ENCODE measurements at regions not wholly inside any gene's neighbourhood (a gene's known extent, or its start where the extent isn't known, plus 50 kb on each side); places are given as distances from the start of the nearest gene placed in this dataset.
"Not testable (repeated sequence)": the region's sequence is repeated elsewhere in the genome, so short reads cannot be mapped to it uniquely, and the experiment has no call there.

DNA sequence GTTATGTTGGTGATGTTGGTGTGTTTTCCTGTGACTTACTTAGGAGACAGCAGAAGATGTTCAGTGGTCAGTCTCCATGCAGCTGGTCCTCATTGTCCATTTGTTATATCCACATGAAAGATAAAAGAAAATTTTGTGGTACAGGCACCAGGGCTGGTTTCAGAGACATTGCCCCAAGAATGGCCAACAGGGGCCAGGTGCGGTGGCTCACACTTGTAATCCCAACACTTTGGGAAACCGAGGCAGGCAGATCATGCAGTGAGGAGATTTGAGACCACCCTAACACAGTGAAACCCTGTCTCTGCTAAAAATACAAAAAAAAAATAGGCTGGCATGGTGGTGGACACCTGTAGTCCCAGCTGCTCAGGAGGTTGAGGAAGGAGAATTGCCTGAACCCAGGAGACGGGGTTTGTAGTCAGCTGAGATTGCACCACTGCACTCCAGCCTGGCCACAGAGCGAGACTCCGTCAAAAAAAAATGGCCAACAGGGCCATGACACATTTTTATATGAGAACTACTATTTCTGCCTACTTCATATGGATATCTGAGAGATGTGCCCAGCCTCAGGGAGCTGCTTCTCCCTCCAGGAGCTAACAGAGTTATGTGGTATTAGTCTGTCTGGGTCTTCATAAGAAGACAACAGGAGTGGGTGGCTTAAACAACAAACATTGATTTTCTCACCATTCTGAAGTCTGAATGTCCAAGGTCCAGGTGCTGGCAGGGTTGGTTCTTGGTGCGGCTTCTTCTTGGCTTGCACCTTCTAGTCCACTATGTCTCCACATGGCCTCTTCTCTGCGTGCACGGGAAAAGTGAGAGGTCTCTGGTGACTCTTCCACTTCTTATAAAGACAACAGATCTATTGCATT is 821.7 kb downstream of the TMEM121 start:
- no peak for DNase-seq

DNA sequence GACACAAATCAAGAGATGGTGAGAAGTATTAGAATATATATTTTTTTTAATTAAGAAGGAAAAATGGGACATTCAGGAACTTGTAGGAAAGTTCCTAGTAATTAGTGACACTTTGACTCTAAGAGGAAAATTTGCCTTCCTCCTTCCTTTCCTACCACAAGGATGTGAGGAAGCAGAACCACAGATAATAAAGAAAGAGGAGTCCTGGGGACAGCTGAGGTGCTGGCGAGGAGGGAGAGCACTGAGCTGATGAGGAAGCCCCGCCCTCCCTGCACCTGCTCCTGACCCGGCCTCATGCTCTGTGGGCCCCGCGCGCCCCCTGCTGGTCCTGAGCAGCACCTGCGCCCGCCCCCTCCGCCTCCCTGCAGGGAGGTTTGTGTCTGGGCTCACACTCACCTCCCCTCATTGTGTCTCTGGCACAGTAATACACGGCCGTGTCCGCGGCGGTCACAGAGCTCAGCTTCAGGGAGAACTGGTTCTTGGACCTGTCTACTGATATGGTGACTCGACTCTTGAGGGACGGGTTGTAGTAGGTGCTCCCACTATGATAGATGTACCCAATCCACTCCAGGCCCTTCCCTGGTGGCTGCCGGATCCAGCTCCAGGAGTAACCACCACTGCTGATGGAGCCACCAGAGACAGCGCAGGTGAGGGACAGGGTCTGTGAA is 822.6 kb downstream of the TMEM121 start:
- peak; percentile 67 to 85 for DNase-seq

DNA sequence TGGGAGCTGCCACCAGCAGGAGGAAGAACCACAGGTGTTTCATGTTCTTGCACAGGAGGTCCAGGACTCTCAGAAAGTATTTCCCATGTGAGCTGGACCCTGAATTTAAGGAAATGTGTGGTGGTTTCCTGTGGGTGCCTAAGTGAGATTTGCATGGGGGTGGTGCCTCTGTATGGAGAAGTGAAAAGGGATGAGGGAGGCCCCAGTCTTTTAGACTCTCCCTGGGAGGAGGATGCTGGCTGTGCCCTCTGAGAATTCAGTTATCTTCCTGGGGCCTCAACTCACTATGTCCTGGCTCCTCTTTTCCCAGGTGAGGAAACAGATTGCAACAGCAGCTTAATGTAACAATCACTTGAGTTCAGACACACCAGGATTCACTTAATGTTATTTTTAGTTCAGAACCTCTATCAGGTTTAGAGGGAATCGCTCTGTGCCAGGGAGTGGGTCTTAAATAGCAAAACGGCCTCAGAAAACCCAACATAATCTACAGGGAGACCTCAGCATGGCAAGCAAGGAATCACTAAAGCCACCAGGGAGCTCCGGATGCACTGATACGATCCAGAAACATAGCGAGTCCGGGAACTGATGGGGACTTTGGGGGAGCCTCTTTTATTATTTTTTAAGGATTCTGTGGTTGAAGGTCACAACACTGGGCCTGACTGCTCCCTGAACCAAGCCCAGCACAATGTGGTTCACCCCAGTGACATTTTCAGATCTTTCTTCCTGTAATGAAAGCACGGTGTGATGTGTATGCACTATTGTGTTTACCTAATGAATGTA is 823.5 kb downstream of the TMEM121 start:
- not testable (repeated sequence) for DNase-seq

DNA sequence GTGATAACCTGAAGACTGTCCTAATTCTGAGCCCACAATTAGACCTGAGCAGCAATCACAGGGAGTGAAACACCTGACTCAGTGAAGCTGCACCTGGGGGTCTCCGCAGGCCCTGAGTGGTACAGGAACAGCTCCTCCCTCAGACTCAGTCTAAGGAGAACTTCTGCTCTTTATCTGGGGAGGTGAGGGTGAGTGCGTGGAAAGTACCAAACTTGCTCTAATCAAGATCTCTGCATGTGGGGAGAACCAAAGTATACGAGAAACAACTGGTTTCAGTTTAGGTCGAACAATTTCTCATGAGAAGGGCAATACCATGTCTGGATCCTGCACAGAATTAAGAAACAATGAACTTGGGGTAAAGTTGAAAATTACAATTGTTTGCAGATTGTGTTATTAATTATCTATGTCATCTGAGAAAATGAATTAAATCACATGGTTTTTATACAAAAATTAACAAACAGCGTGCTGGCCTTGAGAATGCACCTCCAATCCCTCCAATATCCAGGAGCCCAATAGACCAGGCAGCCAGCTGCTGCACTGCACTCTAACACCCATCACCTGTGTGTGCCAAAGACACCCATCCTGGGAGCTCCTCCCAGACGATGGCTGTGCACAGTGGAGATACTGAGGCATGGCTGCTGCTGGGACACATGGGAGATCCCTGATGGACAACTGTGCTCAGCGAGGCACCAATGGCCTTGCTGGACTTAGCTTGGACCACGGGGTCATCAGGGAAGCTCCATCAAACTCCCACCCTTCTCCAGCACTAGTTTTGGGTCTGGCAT is 828.8 kb downstream of the TMEM121 start:
- not testable (repeated sequence) for DNase-seq

DNA sequence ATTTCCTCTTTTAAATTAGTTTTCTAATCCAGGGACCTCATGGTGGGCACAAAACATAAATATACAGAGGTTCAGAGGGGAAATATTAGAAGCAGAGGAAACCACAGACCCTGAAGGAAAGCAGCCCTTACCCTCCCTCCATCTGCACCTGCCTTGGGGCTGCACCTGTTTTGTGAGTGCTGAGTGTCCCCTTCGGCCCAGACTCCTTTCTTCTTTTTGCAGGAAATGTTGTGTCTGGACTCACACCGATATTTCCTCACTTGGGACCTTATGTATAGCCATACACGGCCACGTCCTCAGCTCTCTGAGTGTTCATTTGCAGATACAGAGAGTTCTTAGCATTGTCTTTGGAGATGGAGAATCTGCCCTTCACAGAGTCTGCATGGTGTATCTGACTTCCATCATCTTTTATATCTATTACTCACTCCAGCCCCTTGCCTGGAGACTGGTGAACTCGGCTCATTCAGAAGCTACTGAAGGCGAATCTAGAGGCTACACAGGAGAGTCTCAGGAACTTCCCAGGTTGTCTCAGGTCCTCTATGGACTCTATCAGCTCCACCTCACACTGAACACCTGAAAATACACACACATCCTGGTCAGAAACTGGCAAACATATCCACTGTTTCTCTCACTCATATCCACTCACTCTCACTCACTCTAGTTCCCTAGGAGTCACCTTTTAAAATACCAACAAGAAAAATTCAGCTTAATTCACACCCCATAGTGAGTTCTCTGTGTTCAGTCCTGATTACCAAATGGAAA is 829.7 kb downstream of the TMEM121 start:
- DNase-seq: not testable (repeated sequence)

DNA sequence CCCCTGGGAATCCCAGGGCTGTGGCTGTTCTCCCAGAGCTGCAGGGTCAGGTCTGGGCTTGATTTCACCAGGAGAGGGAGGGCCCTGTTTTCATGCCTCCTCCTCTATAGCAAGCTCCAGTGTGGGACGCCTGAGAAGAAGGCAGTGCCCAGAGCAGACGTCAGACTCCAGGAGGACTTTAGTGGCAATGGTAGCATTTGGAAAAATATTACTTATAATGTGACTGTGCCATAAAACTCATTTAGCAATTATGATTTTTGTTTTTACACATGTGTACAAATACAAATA is 830.2 kb downstream of the TMEM121 start:
- not testable (repeated sequence) for DNase-seq

DNA sequence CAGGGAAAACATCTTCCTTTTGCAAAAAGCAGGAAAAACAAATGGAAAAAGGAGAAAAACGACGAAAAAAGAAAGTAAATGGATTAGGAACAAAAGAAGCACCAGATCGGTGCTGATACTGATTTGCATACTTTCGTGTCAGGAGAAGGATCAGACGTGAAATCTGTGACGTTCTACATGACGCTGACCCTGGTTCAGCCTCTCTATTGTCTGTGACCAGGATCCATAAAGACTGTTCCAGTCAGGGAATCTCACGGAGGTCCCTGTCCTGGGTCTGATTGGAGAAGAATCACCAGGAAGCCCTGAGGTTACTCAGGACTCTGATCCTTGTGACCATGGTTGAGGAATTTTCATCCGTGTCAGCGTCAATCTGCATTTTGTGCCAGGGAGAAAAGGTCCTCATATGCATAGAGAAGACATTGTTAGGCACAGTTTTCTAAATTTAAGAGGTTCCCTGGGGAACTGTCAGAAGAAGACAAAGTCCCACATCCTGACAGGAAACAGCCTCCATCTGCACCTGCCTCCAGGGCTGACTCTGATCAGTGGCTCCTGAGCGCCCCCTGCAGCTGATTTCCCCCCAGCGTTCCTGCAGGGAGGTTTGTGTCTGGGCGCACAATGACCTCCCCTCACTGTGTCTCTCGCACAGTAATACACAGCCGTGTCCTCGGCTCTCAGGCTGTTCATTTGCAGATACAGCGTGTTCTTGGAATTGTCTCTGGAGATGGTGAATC is 832.9 kb downstream of the TMEM121 start:
- DNase-seq: peak in 1 of 2 donors; percentile 40

DNA sequence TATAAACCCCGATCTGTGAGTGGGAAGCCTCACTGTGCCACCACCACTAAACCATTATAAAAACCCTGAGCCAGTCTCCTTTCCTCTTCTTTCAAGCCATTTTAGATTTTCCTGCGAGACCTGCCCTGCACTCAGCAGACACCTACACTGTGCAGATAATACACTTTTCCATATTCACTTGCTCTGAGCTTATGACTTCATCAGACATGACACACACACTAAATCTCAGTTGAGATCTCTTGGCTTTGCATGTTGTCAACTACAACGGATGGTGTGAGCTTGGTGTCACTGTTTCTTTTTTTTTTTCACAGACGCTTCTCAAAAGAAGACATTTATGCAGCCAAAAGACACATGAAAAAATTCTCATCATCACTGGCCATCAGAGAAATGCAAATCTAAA is 839.0 kb downstream of the TMEM121 start:
- DNase-seq: not testable (repeated sequence)

DNA sequence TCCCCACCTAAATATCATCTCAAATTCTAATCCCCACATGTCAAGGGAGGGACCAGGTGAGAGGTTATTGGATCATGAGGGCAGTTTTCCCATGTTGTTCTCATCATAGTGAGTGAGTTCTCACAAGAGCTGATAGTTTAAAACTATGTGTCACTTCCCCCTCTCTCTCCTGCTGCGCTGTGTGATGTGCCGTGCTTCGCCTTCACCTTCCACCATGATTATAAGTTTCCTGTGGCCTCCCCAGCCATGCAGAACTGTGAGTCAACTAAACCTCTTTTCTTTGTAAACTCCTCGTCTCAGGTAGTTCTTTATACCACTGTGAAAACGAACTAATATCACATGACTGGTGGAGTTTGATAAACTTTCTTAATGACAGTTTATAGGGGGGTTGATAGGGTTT is 839.5 kb downstream of the TMEM121 start:
- not testable (repeated sequence) for DNase-seq

DNA sequence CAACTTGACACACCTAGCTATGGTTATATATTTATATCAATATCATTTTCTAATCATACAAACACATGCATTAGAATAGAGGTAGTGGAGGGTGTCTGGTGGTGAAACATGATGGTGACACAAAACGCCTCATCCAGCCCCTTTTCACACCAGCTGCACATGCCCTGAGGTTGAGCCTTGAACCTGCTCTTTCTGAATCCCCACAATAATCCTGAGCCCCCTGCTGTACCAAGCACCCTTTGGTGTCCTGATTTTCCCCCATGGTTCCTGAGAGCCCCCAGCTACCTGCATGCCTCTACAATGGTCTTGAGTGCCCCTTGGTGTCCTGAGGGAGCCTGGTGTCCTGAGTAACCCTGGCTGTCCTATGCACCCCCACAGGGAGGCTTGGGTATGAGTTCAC is 840.6 kb downstream of the TMEM121 start:
- not testable (repeated sequence) for DNase-seq

DNA sequence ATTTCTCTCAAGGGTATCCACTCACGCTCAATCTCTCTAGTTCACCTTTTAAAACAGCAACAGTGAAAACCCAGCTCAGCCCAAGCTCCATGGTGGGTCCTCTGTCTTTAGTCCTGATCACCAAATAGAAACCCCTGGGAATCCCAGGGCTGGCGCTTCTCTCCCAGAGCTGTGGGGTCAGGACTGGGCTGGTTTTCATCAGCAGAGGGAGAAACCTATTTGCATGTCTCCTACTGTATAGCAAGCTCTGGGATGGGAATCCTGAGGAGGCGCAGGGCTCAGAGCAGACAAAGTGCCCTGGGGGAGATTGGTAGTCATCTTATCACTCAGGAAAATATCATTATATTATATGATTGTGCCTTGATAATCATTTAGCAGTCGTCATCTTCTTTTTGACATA is 843.1 kb downstream of the TMEM121 start:
- DNase-seq: not testable (repeated sequence)

DNA sequence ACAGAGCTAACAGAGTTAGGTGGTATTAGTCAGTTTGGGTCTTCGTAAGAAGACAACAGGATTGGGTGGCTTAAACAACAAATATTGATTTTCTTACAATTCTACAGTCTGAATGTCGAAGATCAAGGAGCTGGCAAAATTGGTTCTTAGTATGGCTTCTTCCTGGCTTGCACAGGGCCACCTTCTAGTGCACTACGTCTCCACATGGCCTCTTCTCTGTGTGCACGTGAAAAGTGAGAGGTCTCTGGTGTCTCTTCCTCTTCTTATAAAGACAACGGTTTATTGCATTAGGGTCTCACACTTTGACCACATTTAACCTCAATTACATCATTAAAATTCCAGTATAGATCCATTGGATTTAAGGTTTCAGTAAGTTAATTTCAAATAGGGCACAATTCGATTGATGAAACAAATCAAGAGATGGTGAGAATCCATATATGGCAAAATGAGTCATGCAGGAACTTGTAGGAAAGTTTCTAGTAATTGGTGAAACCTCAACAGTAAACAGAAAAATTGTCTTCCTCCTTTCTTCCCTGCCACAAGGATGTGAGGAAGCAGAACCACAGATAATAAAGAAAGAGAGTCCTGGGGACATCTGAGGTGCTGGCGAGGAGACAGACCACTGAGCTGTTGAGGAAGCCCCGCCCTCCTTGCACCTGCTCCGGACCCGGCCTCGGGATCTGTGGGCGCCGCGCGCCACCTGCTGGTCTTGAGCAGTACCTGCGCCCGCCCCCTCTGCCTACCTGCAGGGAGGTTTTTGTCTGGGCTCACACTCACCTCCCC is 846.7 kb downstream of the TMEM121 start:
- peak; percentile 76 to 81 for DNase-seq

DNA sequence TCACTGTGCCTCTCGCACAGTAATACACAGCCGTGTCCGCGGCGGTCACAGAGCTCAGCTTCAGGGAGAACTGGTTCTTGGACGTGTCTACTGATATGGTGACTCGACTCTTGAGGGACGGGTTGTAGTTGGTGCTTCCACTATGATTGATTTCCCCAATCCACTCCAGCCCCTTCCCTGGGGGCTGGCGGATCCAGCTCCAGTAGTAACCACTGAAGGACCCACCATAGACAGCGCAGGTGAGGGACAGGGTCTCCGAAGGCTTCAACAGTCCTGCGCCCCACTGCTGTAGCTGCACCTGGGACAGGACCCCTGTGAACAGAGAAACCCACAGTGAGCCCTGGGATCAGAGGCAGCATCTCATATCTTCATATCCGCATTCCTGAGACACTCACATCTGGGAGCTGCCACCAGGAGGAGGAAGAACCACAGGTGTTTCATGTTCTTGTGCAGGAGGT is 847.3 kb downstream of the TMEM121 start:
- DNase-seq: not testable (repeated sequence)

DNA sequence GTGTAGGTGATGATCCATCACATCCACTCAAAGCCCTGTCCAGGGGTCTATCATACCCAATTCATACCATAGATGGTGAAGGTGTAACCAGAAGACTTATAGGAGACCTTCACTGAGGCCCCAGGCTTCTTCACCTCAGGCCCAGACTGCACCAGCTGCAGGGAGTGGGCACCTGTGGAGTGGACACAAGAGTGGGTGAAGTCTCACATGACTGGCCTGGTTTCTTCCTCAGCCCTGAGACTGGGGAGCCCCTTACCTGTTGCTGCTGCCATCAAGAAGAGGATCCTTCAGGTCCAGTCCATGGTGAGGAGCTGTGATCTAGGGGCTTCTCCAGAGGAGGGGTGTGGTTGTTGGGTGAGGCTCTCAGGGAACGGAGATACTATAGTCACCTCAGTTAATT is 851.0 kb downstream of the TMEM121 start:
- DNase-seq: no peak

DNA sequence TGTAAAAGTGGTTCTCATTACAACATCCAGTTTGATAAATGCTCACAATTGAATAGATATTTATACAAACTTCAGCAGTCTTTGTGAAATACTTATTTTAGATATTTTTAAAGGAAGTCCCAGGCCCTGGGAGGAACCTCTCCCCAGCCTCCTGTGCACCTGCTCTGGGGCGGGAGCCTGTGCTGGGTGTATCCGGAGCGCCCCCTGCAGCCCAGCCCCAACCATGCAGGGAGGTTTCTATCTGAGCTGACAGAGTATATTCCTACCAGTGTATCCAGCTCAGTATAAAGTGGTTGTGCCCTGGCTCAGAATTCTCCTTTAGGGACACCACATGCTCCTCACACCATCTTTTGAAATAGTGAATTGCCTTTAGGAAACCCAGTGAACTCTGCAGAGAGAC is 851.8 kb downstream of the TMEM121 start:
- peak; percentile 22 to 50 for DNase-seq

DNA sequence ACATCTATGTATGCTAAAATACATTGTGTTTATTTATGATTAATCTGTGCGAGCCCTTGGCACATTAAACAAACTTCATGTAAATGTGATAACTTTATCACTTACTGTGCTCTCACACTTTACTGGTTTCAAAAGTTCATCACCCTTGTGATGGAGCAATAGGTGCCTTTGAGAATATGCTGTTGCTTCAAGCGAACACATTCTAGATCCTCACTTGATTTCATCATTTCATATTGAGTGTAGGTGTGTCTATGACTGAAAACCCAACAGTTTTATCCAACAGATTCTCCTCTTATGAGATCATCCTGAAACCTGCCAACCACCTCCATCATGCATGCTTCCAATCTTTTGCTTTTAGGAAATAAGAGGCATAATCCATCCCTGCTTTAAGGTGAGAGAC is 854.4 kb downstream of the TMEM121 start:
- DNase-seq: no peak

DNA sequence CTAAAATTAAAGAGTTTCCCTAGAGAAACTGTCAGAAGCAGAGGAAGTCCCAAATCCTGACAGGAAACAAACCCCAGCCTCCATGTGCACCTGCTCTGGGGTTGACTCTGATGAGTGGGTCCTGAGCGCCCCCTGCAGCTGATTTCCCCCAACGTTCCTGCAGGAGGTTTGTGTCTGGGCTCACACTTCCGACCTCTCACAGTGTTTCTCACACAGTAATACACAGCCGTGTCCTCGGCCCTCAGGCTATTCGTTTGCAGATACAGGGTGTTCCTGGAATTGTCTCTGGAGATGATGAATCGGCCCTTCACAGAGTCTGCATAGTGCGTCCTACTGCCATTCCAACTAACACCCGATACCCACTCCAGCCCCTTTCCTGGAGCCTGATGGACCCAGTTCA is 862.8 kb downstream of the TMEM121 start:
- DNase-seq: not testable (repeated sequence)

DNA sequence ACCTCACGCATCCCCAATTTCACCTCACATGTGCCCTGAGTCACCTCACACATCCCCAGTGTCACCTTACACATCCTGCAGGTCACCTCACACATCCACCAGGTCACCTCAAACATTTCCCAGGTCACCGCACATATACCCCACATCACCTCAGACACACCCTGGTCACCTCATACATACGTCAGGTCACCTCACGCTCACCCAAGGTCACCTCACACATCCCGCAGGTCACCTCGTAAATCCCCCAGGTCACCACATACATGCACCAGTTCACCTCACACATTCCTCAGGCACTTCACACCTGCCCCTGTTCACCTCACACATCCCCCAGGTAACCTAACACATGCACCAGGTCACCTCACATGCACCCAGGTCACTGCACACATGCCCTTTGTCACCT is 864.0 kb downstream of the TMEM121 start:
- no peak for DNase-seq

DNA sequence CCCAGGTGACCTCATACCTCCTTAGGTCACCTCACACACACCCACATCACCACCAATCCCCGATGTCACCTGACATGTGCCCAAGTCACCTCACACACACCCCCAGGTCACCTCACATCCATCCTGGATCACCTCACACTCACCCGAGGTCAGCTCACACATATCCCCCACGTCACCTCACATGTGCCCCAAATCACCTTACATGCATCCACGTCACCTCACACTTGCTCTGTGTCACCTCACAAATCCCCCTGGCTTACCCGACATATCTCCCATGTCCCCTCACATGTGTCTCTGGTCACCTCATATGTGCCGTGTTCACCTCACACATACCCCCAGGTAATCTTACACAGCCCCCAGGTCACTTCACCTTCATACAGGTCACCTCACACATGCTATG is 864.6 kb downstream of the TMEM121 start:
- DNase-seq: no peak

DNA sequence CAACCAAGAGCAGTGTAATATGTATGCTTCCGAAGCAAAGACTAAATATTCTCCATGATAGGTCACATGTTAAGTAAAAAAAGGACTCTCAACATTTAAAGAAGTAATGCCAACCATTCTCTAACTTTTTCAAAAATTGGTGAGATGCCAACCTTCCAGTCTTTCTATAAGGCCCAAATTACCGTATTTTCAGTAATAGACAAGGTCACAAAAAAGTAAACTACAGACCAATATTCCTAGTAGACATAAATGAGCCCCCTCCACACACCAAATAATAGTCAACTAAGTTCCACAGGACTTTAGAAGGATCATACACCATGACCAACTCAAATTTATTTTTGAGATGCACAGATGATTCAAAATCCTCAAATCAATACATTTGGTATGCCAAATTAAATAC is 867.4 kb downstream of the TMEM121 start:
- no peak for DNase-seq
